ENCODE measurements at regions not wholly inside any gene's neighbourhood (a gene's known extent, or its start where the extent isn't known, plus 50 kb on each side); places are given as distances from the start of the nearest gene placed in this dataset.

GRCh38 chr4:111178231-111178630 is 555.4 kb upstream of the PITX2 start:
- ATAC-seq (ENCODE audit: low read depth) = no peak
- H3K36me3 Mint-ChIP-seq = no peaks in the 10 kb centered on the region
- DNase-seq = no peak
- H3K4me1 Mint-ChIP-seq = no peaks in the 10 kb centered on the region
- H3K9me3 Mint-ChIP-seq = no peaks in the 10 kb centered on the region
- POLR2A ChIA-PET = no interaction called here
- no peaks in the 10 kb centered on the region for H3K27me3 Mint-ChIP-seq
- H3K27ac Mint-ChIP-seq = no peak overlapping the region
- H3K4me3 Mint-ChIP-seq = no peak overlapping the region

- ATAC-seq (ENCODE audit: low read depth) (no peak), DNase-seq (no peak)
- Mint-ChIP-seq H3K27ac (no peak overlapping the region), H3K36me3 (no peaks in the 10 kb centered on the region), H3K9me3 (no peaks in the 10 kb centered on the region), H3K4me3 (no peak overlapping the region), H3K4me1 (no peaks in the 10 kb centered on the region), H3K27me3 (no peaks in the 10 kb centered on the region)
- POLR2A ChIA-PET = no interaction called here
Measured at GRCh38 chr4:111187108-111187507, 564.2 kb upstream of the PITX2 start.

GRCh38 chr4:111198446-111198845 is 575.6 kb upstream of the PITX2 start:
- POLR2A ChIA-PET = no interaction called here
- no peaks in the 10 kb centered on the region for H3K4me1 Mint-ChIP-seq
- H3K9me3 Mint-ChIP-seq = peaks cover 1% of the 10 kb centered on the region
- H3K27ac Mint-ChIP-seq = no peak overlapping the region
- no peaks in the 10 kb centered on the region for H3K27me3 Mint-ChIP-seq
- H3K4me3 Mint-ChIP-seq = no peak overlapping the region
- DNase-seq (no peak), ATAC-seq (ENCODE audit: low read depth) (no peak)
- H3K36me3 Mint-ChIP-seq = no peaks in the 10 kb centered on the region

- Mint-ChIP-seq H3K27ac (no peak overlapping the region), H3K27me3 (no peaks in the 10 kb centered on the region), H3K36me3 (no peaks in the 10 kb centered on the region), H3K4me1 (no peaks in the 10 kb centered on the region), H3K9me3 (no peaks in the 10 kb centered on the region), H3K4me3 (no peak overlapping the region)
- ATAC-seq (ENCODE audit: low read depth) (no peak), DNase-seq (no peak)
- POLR2A ChIA-PET = no interaction called here
Measured at GRCh38 chr4:111204797-111205196, 581.9 kb upstream of the PITX2 start.

- Mint-ChIP-seq H3K27ac (no peak overlapping the region), H3K4me3 (no peak overlapping the region), H3K27me3 (no peaks in the 10 kb centered on the region)
Measured at GRCh38 chr4:111208970-111209369, 586.1 kb upstream of the PITX2 start.

GRCh38 chr4:111209706-111210105 is 586.8 kb upstream of the PITX2 start:
- no peak overlapping the region for H3K4me3 Mint-ChIP-seq
- H3K9me3 Mint-ChIP-seq = no peaks in the 10 kb centered on the region
- H3K27me3 Mint-ChIP-seq = no peaks in the 10 kb centered on the region
- POLR2A ChIA-PET = no interaction called here
- no peak for DNase-seq
- H3K36me3 Mint-ChIP-seq = no peaks in the 10 kb centered on the region
- no peak overlapping the region for H3K27ac Mint-ChIP-seq
- H3K4me1 Mint-ChIP-seq = no peaks in the 10 kb centered on the region
- no peak for ATAC-seq (ENCODE audit: low read depth)

More at GRCh38 chr4:111208970-111209369, 586.1 kb upstream of the PITX2 start:
- DNase-seq (no peak), ATAC-seq (ENCODE audit: low read depth) (no peak)
- Mint-ChIP-seq H3K4me1 (no peaks in the 10 kb centered on the region), H3K9me3 (no peaks in the 10 kb centered on the region), H3K36me3 (no peaks in the 10 kb centered on the region)
- POLR2A ChIA-PET = no interaction called here

GRCh38 chr4:111210595-111210994 is 587.7 kb upstream of the PITX2 start:
- POLR2A ChIA-PET = no interaction called here
- Mint-ChIP-seq H3K27me3 (no peaks in the 10 kb centered on the region), H3K4me1 (no peaks in the 10 kb centered on the region), H3K36me3 (no peaks in the 10 kb centered on the region), H3K9me3 (no peaks in the 10 kb centered on the region), H3K4me3 (no peak overlapping the region), H3K27ac (no peak overlapping the region)
- ATAC-seq (ENCODE audit: low read depth) (no peak), DNase-seq (no peak)

- Mint-ChIP-seq H3K36me3 (no peaks in the 10 kb centered on the region), H3K27ac (no peak overlapping the region), H3K4me1 (no peaks in the 10 kb centered on the region), H3K9me3 (no peaks in the 10 kb centered on the region), H3K4me3 (no peak overlapping the region), H3K27me3 (no peaks in the 10 kb centered on the region)
- DNase-seq = no peak
- POLR2A ChIA-PET = no interaction called here
- ATAC-seq (ENCODE audit: low read depth) = no peak
Measured at GRCh38 chr4:111213531-111213930, 590.7 kb upstream of the PITX2 start.

GRCh38 chr4:111214371-111214770 is 591.5 kb upstream of the PITX2 start:
- no peak overlapping the region for H3K4me3 Mint-ChIP-seq
- no peaks in the 10 kb centered on the region for H3K9me3 Mint-ChIP-seq
- ATAC-seq (ENCODE audit: low read depth) = no peak
- DNase-seq = no peak
- POLR2A ChIA-PET = no interaction called here
- no peaks in the 10 kb centered on the region for H3K36me3 Mint-ChIP-seq
- H3K27me3 Mint-ChIP-seq = no peaks in the 10 kb centered on the region
- H3K27ac Mint-ChIP-seq = no peak overlapping the region
- no peaks in the 10 kb centered on the region for H3K4me1 Mint-ChIP-seq

- DNase-seq = no peak
- Mint-ChIP-seq H3K4me3 (no peak overlapping the region), H3K27me3 (no peaks in the 10 kb centered on the region), H3K36me3 (no peaks in the 10 kb centered on the region), H3K4me1 (no peaks in the 10 kb centered on the region), H3K27ac (no peak overlapping the region), H3K9me3 (no peaks in the 10 kb centered on the region)
- ATAC-seq (ENCODE audit: low read depth) = no peak
- POLR2A ChIA-PET = no interaction called here
Measured at GRCh38 chr4:111215755-111216154, 592.9 kb upstream of the PITX2 start.

GRCh38 chr4:111216791-111217190 is 593.9 kb upstream of the PITX2 start:
- no peak overlapping the region for H3K27ac Mint-ChIP-seq
- no peaks in the 10 kb centered on the region for H3K27me3 Mint-ChIP-seq
- DNase-seq (no peak), ATAC-seq (ENCODE audit: low read depth) (no peak)
- no peaks in the 10 kb centered on the region for H3K4me1 Mint-ChIP-seq
- POLR2A ChIA-PET = no interaction called here
- no peaks in the 10 kb centered on the region for H3K9me3 Mint-ChIP-seq
- no peaks in the 10 kb centered on the region for H3K36me3 Mint-ChIP-seq
- no peak overlapping the region for H3K4me3 Mint-ChIP-seq

GRCh38 chr4:111221371-111221770 is 598.5 kb upstream of the PITX2 start:
- Mint-ChIP-seq H3K9me3 (no peaks in the 10 kb centered on the region), H3K4me1 (no peaks in the 10 kb centered on the region), H3K27ac (no peak overlapping the region), H3K4me3 (no peak overlapping the region), H3K36me3 (no peaks in the 10 kb centered on the region), H3K27me3 (no peaks in the 10 kb centered on the region)
- ATAC-seq (ENCODE audit: low read depth) (no peak), DNase-seq (no peak)
- POLR2A ChIA-PET = no interaction called here

- ATAC-seq (ENCODE audit: low read depth) (no peak), DNase-seq (no peak)
- no peaks in the 10 kb centered on the region for H3K9me3 Mint-ChIP-seq
- no peaks in the 10 kb centered on the region for H3K27me3 Mint-ChIP-seq
- H3K36me3 Mint-ChIP-seq = no peaks in the 10 kb centered on the region
- H3K27ac Mint-ChIP-seq = no peak overlapping the region
- no peaks in the 10 kb centered on the region for H3K4me1 Mint-ChIP-seq
- POLR2A ChIA-PET = no interaction called here
- no peak overlapping the region for H3K4me3 Mint-ChIP-seq
Measured at GRCh38 chr4:111228396-111228795, 605.5 kb upstream of the PITX2 start.

GRCh38 chr4:111228874-111229273 is 606.0 kb upstream of the PITX2 start:
- no peaks in the 10 kb centered on the region for H3K36me3 Mint-ChIP-seq
- POLR2A ChIA-PET = no interaction called here
- H3K4me1 Mint-ChIP-seq = no peaks in the 10 kb centered on the region
- no peak overlapping the region for H3K27ac Mint-ChIP-seq
- ATAC-seq (ENCODE audit: low read depth) = no peak
- H3K27me3 Mint-ChIP-seq = no peaks in the 10 kb centered on the region
- no peak for DNase-seq
- H3K9me3 Mint-ChIP-seq = no peaks in the 10 kb centered on the region
- H3K4me3 Mint-ChIP-seq = no peak overlapping the region

GRCh38 chr4:111230265-111230664 is 607.4 kb upstream of the PITX2 start:
- ATAC-seq (ENCODE audit: low read depth) (no peak), DNase-seq (no peak)
- POLR2A ChIA-PET = no interaction called here
- Mint-ChIP-seq H3K36me3 (no peaks in the 10 kb centered on the region), H3K4me1 (no peaks in the 10 kb centered on the region), H3K9me3 (no peaks in the 10 kb centered on the region), H3K27me3 (no peaks in the 10 kb centered on the region), H3K27ac (no peak overlapping the region), H3K4me3 (no peak overlapping the region)
